Fibroblast of peridontal ligament (primary cell): ENCODE measurements at regions not wholly inside any gene's neighbourhood (a gene's known extent, or its start where the extent isn't known, plus 50 kb on each side); places are given as distances from the start of the nearest gene placed in this dataset.

Experiments used
- DNase-seq: peaks from one replicate; pipeline ENCODE4 v3.0.0-alpha.2; 2010; ENCODE audit errors: extremely low read depth

- DNase-seq, result no peak
Observed at GRCh38 chr11:120013325-120014250, 124.3 kb downstream of the TRIM29 start.

DNA sequence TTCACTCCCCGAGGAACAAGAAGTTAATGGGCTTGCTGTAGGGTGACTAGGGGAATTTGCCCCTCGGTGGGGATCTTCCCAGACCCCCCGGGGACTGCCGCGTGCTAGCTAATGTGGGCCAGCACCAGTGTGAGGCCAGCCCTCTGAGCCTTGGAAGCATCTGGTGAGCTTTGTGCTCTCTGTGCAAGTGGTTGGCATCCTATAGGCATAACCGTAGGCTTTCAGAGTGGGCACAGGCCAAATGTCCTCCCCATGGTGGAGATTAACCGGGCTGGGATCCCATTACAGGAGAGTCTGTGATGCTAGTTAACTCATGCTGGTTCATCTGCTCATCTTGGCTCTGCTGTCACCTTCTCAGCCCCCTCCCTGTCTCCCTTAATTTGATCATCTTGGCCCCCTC lies 125.7 kb downstream of the TRIM29 start:
- DNase-seq, result no peak

- DNase-seq, result no peak
Observed at GRCh38 chr11:120011836-120012235, 126.1 kb downstream of the TRIM29 start.

DNA sequence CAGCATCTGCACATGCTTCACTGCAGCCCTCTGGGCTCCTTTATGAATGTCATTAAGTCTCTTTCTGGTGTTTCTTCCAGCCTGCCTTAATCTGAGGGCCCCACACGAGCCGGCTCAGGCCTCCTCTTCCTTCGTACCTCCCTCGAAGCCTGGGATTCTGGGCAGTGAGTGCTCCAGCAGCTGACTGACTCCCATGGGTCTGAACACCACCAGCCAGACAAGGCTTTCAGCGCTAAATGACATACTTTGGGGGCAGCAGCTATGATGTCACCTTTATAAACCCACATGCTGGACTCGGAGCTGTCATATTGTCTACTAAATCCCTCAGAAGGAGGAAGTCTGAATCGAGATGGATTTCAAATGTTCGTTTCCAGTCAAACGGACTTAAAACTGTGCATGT lies 127.1 kb downstream of the TRIM29 start:
- DNase-seq, result no peak

DNA sequence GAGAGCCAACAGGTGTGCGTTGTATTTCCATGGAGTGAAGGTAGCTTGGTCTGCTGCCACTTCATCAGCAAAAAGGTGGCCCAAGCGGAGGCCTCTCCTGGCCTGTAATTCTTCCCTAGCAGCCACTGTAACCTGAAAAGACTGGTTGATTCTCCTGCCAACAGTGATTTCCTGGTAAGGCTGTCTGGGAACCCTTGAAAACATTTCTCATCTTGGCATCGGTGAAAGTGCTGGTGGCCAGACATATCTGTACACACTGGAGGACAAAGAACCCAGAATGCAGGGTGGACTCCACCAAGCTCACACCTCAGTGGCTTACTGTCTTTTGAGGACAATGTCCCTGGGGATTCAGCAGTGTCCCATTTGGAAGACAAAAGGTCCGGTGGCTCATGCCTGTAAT lies 128.0 kb downstream of the TRIM29 start:
- no peak for DNase-seq

GRCh38 chr11:120007144-120007543 lies 130.8 kb downstream of the TRIM29 start:
- DNase-seq, result no peak

DNA sequence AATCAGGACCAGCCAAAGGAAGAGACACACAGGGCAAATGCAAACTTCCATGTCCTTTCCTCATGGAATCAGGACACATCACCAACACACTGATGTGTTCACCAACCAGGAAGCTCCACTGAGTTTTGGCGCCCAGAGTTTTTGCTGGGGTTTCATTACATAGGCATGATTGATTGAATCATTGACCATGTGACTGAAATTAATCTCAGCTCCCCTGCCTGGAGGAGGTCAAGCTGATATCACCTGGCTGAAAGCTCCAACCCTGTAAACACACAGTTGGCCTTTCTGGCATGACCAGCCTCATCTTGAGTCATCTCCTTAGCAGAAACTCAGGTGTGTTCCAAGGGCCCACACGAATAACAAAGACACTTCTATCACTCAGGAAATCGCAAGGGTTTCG lies 133.2 kb downstream of the TRIM29 start:
- DNase-seq, result no peak

DNA sequence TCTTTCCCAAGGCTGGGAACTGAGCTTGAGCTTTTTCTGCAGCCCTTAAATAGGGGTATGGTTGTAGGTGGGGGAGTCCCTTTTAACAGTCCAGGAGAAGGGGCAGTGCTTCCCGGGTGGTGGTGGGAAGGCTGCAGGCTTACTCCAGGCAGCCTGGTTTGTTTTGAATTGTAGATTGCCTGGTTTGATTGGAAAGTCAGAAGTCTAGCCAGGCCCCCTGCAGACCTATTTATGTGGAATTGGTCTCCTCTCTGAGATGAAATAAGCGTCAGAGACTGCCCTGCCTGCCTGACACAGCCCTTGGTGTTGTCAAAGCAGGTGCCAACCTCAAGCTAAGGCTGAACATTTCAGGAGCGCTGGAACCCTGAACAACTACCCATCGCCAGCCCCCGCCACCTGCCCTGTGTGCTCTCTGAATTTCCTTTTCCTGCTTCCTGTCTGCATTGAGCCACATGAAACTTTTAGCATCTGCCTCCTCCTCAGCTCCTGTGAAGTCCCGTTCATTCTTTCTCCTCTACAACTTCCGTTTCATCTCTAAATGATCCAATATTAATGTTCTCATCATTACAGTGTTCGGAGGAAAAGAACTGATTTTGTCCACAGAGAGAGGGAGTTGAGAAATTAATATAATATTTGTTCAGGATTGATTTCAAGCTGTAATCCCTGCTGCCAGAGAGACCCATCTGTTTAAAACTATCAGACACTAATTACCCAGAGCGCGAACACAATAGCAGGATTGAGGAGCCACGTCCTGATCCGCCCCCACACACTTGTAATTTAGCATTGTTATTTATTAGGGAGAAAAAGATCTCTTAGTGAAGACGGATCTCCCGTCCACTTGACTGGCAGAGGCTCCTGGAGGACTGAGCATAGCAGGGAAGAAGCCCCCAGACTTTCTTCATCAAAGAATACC lies 136.5 kb downstream of the TRIM29 start:
- DNase-seq, result no peak

- DNase-seq, result no peak
Observed at GRCh38 chr11:119999220-119999619, 138.7 kb downstream of the TRIM29 start.

DNA sequence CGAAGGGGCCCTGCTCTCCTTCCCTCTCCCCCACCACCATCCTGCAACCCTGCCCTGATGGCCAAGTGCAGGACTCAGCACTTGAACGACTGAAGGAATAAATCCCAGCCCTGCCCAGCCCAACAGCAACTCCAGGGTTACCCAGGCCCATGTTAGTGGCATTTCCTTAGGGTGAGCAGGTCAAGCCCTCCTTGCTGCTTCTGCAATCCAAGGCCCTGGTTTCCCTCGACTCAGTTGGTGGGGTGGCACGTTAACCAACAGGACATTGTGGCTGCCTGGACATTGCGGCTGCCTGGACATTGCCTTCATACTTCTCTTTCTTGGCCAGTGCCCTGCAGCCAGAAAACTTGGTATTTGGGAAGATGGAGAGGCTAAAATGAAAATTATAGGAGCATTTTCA lies 141.4 kb downstream of the TRIM29 start:
- DNase-seq, result no peak

DNA sequence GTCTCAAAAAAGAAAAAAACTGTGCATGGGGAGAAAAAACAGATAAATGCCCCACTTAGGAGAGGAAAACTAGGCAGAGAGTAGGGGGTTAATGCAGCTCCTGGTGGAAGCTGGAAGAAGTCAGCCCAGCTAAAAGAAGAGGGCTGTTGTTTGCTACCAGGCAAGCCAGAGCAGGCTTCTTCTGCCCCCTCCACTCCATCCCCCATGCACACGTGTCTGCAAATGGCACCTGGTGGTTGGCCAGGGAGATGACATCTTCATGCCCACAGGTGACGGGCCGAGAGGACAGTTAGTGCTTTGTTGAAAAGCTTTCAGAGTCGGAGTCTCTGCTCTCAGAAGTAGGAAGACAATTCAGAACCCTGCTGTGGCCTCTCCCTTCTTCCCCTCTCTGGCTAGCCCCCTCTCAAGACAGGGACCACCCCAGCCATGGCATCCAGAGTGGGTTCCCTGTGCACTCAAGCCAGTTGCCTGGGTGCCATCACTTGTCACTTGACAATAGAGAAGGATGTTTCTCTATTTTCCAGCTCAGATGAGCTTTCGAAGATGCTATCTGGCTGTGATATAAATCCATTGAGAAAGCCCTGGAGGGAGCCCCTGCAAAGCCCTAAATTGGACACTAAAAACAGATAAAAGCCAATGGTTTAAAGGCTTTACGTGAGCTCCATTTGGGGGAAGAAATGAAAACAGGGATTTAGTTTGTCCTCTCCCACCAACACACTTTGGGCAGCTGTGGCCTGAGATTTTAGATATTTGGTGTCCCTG lies 142.0 kb downstream of the TRIM29 start:
- no peak for DNase-seq

- DNase-seq, result no peak
Observed at GRCh38 chr11:119993722-119994121, 144.2 kb downstream of the TRIM29 start.

GRCh38 chr11:119992171-119993051 lies 145.5 kb downstream of the TRIM29 start:
- no peak for DNase-seq

DNA sequence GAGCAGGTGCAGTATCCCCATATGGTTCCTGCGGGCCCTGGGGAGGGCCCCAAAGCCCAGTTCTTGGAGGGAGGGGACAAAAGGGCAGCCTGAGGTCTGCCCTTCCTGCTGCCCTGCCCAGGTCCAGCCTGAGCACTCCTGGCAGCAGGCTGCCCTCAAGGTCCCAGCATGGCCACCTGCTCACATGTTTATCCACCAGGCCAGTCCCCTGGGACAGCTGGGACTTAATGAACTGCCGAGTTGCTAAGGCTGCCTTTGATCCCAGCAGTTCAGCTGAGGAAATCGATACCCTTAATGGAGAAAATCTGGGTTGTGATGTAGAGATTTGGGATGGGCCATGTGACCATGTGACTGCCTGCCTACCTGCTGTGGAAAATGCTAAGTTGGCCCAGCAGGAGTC lies 146.2 kb downstream of the TRIM29 start:
- DNase-seq, result no peak

DNA sequence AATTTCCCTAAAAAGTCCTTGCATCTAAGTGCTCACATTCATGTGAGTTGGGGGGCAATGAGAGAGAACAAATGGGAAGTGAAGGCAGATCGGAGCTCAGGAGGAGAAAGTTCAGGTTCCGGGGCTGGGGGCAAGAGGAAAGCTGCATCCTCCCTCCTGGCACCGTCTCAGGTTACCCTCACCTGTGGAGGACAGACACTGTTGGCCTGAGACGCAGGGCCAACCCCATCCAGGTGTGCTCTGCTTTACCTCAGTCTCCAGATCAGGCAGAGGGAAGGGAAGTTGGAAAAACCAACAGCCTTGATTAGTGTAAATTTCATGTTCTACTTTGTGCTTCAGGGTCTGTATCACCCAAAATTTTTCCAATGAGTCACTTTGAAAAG lies 146.9 kb downstream of the TRIM29 start:
- DNase-seq, result no peak

GRCh38 chr11:119990309-119991021 lies 147.4 kb downstream of the TRIM29 start:
- DNase-seq, result peak; percentile 18

- DNase-seq, result no peak
Observed at GRCh38 chr11:119989159-119989821, 148.6 kb downstream of the TRIM29 start.

DNA sequence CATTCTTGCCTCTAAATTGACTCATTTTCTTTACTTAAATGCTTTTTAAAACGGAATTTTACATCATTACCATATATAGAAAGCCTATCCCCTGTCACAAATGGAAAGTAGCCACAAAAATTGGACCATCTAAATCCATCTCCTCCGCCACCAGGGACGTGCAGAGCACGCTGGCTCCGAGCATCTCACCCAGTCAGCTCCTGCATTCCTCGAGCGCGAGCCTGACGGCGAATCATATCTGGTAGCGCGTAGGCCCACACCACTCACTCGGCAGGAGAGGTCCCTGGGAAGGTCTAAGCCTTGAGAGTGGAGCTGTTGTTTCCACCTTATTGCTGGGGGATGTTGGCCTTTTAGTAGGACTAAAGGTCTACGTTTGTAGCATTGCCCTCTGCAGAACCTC lies 152.4 kb downstream of the TRIM29 start:
- DNase-seq, result no peak

GRCh38 chr11:119983816-119984215 lies 154.1 kb downstream of the TRIM29 start:
- DNase-seq, result no peak

DNA sequence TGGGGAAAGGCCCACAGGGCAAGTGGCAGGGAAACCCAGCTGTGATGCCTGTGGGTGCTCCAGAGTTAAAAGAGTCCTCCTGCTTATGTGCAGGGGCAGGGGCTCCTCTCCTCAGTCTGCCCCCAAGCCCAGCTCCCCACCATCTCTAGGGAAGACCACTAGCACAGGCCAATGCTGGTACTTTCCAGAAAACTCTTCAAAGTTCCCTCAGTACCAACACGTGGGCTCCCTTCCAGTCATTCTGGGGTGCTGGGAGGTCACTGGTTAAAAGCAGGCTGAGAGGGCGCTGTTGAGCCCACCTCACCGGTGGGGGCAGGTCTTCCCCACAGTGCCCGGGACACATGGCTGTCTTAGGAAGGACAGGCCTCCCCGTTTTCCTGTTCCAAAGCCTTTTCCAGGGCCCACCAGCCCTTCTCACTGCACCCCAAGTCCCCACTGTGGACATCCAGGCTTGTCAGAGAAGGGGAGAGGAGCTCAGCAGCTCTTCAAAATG lies 154.6 kb downstream of the TRIM29 start:
- DNase-seq, result no peak
